ENCODE measurements at regions not wholly inside any gene's neighbourhood (a gene's known extent, or its start where the extent isn't known, plus 50 kb on each side); places are given as distances from the start of the nearest gene placed in this dataset.

DNA sequence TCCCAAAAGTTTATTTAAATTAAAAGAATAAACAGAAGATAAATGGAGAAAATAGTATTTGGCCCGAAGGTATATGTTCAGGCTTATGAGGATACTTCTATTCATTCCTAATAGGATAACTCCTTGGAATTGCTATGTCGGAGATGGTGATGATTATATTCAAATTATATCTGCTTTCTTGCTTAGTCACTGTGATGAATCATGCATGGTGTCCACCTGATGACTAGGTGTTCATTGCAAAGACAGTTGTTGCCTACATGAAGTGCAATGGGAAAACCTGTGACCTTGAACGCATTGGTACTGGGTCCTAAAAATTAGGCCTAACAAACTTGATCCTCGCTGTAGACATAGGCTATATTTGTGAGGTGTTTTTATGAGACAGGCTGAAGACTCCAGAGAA lies 617.3 kb upstream of the ZEB2 start:
- no peak for TF ChIP-seq POLR2A (IDR thresholded peaks at IDR 0.05)
- TF ChIP-seq, protein P1, sequence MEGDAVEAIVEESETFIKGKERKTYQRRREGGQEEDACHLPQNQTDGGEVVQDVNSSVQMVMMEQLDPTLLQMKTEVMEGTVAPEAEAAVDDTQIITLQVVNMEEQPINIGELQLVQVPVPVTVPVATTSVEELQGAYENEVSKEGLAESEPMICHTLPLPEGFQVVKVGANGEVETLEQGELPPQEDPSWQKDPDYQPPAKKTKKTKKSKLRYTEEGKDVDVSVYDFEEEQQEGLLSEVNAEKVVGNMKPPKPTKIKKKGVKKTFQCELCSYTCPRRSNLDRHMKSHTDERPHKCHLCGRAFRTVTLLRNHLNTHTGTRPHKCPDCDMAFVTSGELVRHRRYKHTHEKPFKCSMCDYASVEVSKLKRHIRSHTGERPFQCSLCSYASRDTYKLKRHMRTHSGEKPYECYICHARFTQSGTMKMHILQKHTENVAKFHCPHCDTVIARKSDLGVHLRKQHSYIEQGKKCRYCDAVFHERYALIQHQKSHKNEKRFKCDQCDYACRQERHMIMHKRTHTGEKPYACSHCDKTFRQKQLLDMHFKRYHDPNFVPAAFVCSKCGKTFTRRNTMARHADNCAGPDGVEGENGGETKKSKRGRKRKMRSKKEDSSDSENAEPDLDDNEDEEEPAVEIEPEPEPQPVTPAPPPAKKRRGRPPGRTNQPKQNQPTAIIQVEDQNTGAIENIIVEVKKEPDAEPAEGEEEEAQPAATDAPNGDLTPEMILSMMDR (IDR thresholded peaks at IDR 0.05), result no peak
